Karpas-422 (cell line): ENCODE measurements at regions not wholly inside any gene's neighbourhood (a gene's known extent, or its start where the extent isn't known, plus 50 kb on each side); places are given as distances from the start of the nearest gene placed in this dataset.

ENCODE experiments used
- DNase-seq: peaks from one replicate; pipeline ENCODE4 v3.0.0-alpha.2; 2015
- H2AFZ ChIP-seq: fragments of 200-600 bp; sonication (generic); 2 replicates; pipeline ENCODE4 v1.6.1; 2014; ENCODE audit warnings: antibody characterized with exemption, low read length, mixed read lengths
- H3K27ac ChIP-seq: fragments of 200-600 bp; sonication (generic); 2 replicates; pipeline ENCODE4 v1.5.1; 2014; ENCODE audit warnings: mild to moderate bottlenecking, low read length, moderate library complexity
- H3K27me3 ChIP-seq: fragments of 200-600 bp; sonication (generic); 2 replicates; pipeline ENCODE4 v1.6.1; 2014; ENCODE audit warnings: low read length, mixed read lengths
- H3K36me3 ChIP-seq: fragments of 200-600 bp; sonication (generic); 2 replicates; pipeline ENCODE4 v1.6.1; 2014; ENCODE audit warnings: low read length, mixed read lengths; ENCODE audit not compliant: insufficient read depth
- H3K4me1 ChIP-seq: fragments of 200-600 bp; sonication (generic); 2 replicates; pipeline ENCODE4 v1.6.1; 2014; ENCODE audit warnings: mild to moderate bottlenecking, low read length, mixed read lengths
- H3K4me2 ChIP-seq: fragments of 200-600 bp; sonication (generic); 2 replicates; pipeline ENCODE4 v1.6.1; 2014; ENCODE audit warnings: low read length, low read depth, mild to moderate bottlenecking; ENCODE audit not compliant: poor library complexity, severe bottlenecking
- H3K4me3 ChIP-seq: fragments of 200-600 bp; sonication (generic); 2 replicates; pipeline ENCODE4 v1.5.1; 2014; ENCODE audit warnings: mild to moderate bottlenecking, antibody characterized with exemption, low read length, mixed read lengths
- H3K79me2 ChIP-seq: fragments of 200-600 bp; sonication (generic); 2 replicates; pipeline ENCODE4 v1.6.1; 2014; ENCODE audit warnings: mild to moderate bottlenecking, low read length, mixed read lengths
- H3K9ac ChIP-seq: fragments of 200-600 bp; sonication (generic); 2 replicates; pipeline ENCODE4 v1.6.0; 2014; ENCODE audit warnings: low read length
- H3K9me2 ChIP-seq: fragments of 200-600 bp; sonication (generic), shearing (Covaris generic); replicated peaks from 2 replicates; pipeline ENCODE4 v1.6.0; 2014; ENCODE audit warnings: mild to moderate bottlenecking, low read length, moderate library complexity; ENCODE audit not compliant: insufficient read depth
- H3K9me3 ChIP-seq: fragments of 300-700, 200-600 bp; sonication (generic); 2 replicates; pipeline ENCODE4 v1.6.1; 2014; ENCODE audit warnings: low read length, mixed read lengths
- H4K20me1 ChIP-seq: fragments of 200-600 bp; sonication (generic); 2 replicates; pipeline ENCODE4 v1.6.1; 2014; ENCODE audit warnings: mild to moderate bottlenecking, antibody characterized with exemption, low read length, low read depth; ENCODE audit not compliant: insufficient read depth

GRCh38 chr10:6642876-6643275 is 62.8 kb upstream of the PRKCQ start:
- H3K4me2 ChIP-seq, result no peak overlapping the region
- H3K36me3 ChIP-seq, result no peaks in the 10 kb centered on the region
- no peaks in the 10 kb centered on the region for H3K79me2 ChIP-seq
- no peaks in the 10 kb centered on the region for H3K4me1 ChIP-seq
- no peak for DNase-seq
- no peak overlapping the region for H2AFZ ChIP-seq
- H3K9me2 ChIP-seq, result no peaks in the 10 kb centered on the region
- H3K27ac ChIP-seq, result no peak overlapping the region
- no peaks in the 10 kb centered on the region for H3K9me3 ChIP-seq
- no peaks in the 10 kb centered on the region for H4K20me1 ChIP-seq
- no peak overlapping the region for H3K4me3 ChIP-seq
- no peaks in the 10 kb centered on the region for H3K27me3 ChIP-seq
- H3K9ac ChIP-seq, result no peak overlapping the region

GRCh38 chr10:6640433-6641040 is 60.5 kb upstream of the PRKCQ start:
- Histone ChIP-seq H2AFZ (no peak overlapping the region), H3K4me1 (no peaks in the 10 kb centered on the region), H3K9me2 (no peaks in the 10 kb centered on the region), H3K79me2 (no peaks in the 10 kb centered on the region), H4K20me1 (no peaks in the 10 kb centered on the region), H3K27me3 (no peaks in the 10 kb centered on the region), H3K9me3 (no peaks in the 10 kb centered on the region), H3K4me3 (no peak overlapping the region), H3K36me3 (no peaks in the 10 kb centered on the region), H3K4me2 (no peak overlapping the region), H3K9ac (no peak overlapping the region), H3K27ac (no peak overlapping the region)
- no peak for DNase-seq

GRCh38 chr10:6637053-6637452 is 57.0 kb upstream of the PRKCQ start:
- H3K9me2 ChIP-seq, result no peaks in the 10 kb centered on the region
- no peaks in the 10 kb centered on the region for H4K20me1 ChIP-seq
- DNase-seq, result no peak
- no peaks in the 10 kb centered on the region for H3K27me3 ChIP-seq
- no peak overlapping the region for H3K4me3 ChIP-seq
- H3K4me2 ChIP-seq, result no peak overlapping the region
- no peaks in the 10 kb centered on the region for H3K9me3 ChIP-seq
- H3K27ac ChIP-seq, result no peak overlapping the region
- H2AFZ ChIP-seq, result no peak overlapping the region
- H3K9ac ChIP-seq, result no peak overlapping the region
- H3K36me3 ChIP-seq, result no peaks in the 10 kb centered on the region
- H3K4me1 ChIP-seq, result no peaks in the 10 kb centered on the region
- no peaks in the 10 kb centered on the region for H3K79me2 ChIP-seq

GRCh38 chr10:6635784-6636183 is 55.7 kb upstream of the PRKCQ start:
- Histone ChIP-seq H3K4me1 (no peaks in the 10 kb centered on the region), H2AFZ (no peak overlapping the region), H3K36me3 (no peaks in the 10 kb centered on the region), H3K9me3 (no peaks in the 10 kb centered on the region), H3K79me2 (no peaks in the 10 kb centered on the region), H3K9me2 (no peaks in the 10 kb centered on the region), H3K27me3 (no peaks in the 10 kb centered on the region), H3K4me3 (no peak overlapping the region), H3K9ac (no peak overlapping the region), H3K27ac (no peak overlapping the region), H4K20me1 (no peaks in the 10 kb centered on the region), H3K4me2 (no peak overlapping the region)
- no peak for DNase-seq
